GM21390 (cell line): ENCODE measurements at regions not wholly inside any gene's neighbourhood (a gene's known extent, or its start where the extent isn't known, plus 50 kb on each side); places are given as distances from the start of the nearest gene placed in this dataset.

ENCODE experiments used
- ATAC-seq: cut with Tn5 transposase; IDR thresholded peaks from one replicate; pipeline ENCODE4 v1.9.1; 2021; ENCODE audit not compliant: unreplicated experiment

- no peak for ATAC-seq
These were observed 171.4 kb upstream of the SPATS2L start for GRCh38 chr2:200135082-200135481.

GRCh38 chr2:200136655-200137054 lies 169.8 kb upstream of the SPATS2L start:
- ATAC-seq = no peak

GRCh38 chr2:200137271-200137670 lies 169.2 kb upstream of the SPATS2L start:
- no peak for ATAC-seq

DNA sequence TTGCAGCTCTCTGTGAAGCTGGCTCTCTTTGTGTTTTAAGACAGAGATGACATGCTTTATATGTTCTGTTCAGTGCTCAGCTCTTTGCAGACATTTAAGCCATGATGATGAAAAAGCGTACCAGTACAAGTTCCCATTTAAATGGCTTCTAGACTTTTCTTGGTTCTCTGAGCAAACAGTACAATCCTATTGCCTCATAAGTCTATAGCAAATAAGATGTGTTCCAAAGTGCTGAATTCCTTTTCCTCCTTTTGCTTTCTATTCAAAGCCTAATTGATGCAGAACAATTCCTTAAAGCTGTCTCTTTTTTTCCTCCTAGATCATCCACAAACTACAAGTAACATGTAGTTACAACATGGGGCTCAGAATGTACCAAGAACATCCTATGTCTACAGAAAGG lies 168.8 kb upstream of the SPATS2L start:
- ATAC-seq = no peak

- no peak for ATAC-seq
These were observed 167.9 kb upstream of the SPATS2L start for GRCh38 chr2:200138391-200139124.

DNA sequence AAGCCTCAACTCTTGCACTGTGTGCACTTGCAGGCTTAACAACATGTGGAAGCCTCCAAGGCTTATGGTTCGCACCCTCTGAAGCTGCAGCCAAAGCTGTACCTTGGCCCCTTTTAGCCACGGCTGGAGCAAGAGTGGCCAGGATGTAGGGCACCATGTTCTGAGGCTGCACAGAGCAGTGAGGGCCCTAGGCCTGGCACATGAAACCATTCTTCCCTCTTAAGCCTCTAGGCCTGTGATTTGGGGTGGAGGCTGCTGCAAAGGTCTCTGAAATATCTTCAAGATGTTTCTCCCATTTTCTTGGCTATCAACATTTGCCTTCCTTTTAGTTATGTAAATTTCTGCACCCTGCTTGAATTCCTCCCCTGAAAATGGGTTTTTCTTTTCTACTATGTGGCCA lies 161.9 kb upstream of the SPATS2L start:
- no peak for ATAC-seq

DNA sequence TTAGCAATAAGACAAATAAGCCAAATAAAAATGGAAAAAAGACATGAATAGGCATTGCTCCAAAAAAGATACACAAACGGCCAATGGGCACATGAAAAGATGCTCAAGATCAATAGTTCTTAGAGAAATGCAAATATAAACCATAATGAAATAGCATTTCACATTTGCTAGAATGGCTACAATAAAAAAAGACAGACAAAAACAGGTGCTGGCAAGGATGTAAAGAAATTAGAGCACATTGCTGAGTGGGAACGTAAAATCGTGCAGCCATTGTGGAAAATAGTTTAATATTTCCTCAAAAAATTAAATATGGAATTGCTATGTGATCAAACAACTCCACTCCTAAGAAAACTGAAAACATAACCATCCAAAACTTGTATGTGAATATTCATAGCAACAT lies 160.0 kb upstream of the SPATS2L start:
- ATAC-seq = no peak

DNA sequence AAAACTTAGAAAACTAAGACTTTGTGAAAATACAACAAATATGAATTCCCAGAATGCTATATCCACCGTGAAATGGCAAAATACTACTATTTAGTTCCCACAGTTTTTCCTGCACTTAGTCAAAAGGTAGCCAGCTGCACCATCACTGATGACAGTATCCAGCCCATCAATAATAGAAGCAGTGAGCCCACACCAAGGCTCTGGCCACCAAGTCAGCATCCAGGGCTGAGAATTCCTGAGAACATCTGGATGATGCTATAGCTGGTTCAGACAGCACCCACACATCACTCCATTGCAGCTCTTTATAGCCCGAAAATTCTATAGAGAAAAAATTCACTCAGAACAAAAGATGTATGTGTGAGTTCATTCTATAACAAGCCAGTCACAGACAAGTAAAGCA lies 159.1 kb upstream of the SPATS2L start:
- ATAC-seq = no peak

- ATAC-seq = no peak
These were observed 158.1 kb upstream of the SPATS2L start for GRCh38 chr2:200148366-200148765.

DNA sequence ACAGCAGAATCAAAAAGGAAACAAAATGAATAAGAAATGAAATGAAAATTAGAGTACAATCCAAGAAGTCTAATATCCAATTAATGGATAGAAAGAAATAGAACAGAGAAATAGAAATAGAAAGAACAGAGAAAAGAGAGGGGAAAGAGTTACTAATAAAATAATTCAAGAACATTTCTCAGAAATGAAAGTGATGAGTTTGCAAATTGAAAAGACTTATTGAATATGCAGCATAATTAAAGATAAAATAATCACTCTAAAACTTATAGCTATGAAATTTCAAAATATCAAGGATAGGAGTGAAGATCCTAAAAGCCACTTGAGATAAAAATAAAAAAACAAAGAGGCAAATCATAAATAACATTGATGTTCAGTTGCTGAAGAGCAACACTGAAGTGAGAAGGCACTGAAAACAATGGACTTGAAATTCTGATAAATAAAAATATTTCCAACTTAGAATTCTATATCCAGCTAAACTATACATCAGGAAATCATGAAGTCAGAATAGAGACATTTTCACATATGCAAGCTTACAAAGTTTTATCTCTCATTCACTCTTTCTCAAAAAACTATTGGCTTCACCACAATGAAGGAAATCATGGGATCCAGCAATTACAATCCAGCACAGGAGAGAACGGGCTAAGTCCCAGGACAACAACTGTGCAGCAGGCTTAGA lies 155.9 kb upstream of the SPATS2L start:
- no peak for ATAC-seq

- ATAC-seq = no peak
These were observed 150.8 kb upstream of the SPATS2L start for GRCh38 chr2:200155652-200156051.

DNA sequence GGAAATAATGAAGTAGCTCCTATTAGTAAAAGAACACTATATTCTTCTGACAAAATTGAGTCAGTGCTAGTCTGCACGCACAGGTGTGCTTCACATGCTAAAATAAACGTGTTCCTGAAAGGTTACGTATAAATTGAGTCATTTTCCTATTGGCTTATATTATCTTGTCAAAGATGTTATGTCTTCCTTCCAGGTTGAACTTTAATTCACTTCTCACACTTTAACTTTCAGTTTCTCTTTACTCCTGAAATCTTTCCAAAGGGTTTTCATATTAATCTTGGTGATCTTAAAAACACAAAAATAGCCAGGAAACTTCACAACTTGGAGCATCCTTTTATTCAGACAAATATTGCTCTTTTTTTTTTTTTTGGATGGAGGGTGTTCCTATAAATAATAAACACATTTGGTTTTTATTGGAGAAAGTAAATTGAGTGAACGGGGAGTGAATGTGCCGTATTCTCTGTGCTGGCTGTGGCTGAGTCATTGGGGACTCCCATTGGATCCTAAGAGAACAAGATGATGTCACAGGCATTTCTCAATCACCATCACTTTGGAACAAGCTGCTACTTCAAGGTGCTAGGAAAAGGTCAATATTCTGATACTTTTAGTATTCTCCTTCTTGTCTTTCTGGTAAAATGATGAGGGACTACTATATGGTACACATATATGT lies 150.2 kb upstream of the SPATS2L start:
- ATAC-seq = no peak

GRCh38 chr2:200158647-200159356 lies 147.7 kb upstream of the SPATS2L start:
- ATAC-seq = no peak

DNA sequence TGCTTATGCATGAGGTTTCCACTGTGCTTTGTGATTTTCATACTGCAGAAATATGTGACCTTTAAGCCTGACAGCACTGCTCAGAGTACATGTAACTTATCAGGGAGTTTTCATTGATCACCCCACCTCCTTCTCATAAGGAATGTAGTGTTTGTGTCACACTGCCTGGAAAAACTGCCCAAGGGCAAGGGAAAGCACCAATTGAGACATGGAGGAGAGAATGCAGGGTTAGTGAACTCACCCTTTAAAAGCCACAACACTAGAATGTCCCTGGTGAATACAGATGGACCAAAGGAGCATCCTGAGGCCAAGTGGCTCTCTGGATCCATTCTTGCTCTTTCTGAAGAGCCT lies 147.2 kb upstream of the SPATS2L start:
- ATAC-seq = no peak

- ATAC-seq = no peak
These were observed 146.4 kb upstream of the SPATS2L start for GRCh38 chr2:200159829-200160781.

GRCh38 chr2:200161458-200161857 lies 145.0 kb upstream of the SPATS2L start:
- ATAC-seq = no peak

GRCh38 chr2:200165687-200166086 lies 140.8 kb upstream of the SPATS2L start:
- no peak for ATAC-seq

DNA sequence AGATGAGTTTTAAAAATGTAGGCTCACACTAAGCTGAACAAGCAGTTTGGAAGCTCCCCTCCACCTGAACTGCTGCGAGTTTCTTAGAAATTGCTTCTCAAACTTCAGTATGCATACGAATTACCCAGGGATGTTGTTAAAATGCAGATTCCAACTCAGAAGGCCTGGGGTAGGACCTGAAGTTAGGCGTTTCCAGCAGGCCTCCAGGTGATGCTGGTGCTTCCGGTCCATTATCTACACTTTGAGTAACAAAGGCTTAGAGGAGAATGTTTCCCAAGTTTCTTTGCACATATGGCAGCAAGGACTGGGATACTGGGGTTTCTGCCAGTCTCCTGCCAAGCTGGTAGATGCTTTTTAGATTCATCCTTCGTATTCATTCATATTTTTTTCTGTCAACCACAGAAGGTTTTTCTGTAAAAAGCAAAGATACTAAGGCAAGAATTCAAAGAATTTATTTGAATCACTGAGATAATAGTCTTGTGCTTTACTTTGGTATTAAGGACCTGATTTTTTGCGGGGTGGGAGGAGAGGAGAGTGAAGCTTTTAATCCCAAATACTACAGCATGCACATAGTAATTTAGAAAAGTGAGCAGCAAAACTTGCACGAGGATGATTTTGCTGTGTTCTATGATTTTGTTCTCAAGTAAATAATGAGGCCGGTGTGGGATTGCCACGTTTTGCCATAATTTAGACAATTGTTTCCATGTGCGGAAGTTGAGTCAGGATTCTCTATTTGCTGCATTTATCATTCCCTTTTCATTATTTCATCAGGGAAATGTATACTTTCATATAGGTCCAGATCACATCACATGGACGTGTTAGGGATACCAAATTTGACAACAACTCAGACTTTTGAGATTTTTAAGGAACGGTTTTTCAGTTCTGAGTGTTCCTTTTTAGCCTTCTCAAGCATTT lies 137.6 kb upstream of the SPATS2L start:
- ATAC-seq = no peak

DNA sequence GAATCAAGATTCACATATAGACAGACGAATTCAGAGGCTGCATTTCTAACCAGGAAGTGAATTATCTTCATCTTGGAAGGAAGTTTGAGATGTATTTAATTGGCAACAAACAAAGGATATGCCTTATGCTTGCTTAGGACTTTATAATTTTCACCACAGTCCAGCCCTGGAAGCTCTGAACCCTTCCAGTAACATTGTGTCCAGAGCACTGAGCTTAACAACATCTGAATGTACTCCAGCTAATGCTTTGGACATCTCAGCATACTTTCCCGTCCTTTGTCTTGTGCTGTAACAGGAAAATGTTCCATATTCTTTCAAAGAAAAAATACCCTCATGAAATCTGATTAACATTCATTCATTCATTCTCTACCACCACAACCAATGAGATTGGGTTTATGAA lies 136.3 kb upstream of the SPATS2L start:
- no peak for ATAC-seq
